ENCODE measurements at regions not wholly inside any gene's neighbourhood (a gene's known extent, or its start where the extent isn't known, plus 50 kb on each side); places are given as distances from the start of the nearest gene placed in this dataset.

DNA sequence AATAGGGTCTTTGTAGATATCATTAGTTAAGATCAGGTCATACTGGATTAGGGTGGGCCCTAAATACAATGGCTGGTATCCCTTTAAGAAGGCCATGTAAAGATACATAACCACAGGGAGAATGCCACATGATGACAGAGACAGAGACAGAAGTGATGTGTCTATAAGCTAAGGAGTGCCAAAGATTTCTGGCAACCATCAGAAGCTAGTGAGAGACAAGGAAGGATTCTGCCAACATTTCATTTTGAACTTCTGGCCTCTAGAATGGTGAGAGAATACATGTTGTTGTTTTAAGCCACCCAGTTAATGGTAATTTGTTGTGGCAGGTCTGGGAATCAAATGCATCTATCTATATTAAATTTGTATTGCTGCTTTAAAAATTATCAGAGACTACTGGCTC is 185.5 kb upstream of the CYRIA start:
- no peak for TF ChIP-seq CTCF (IDR thresholded peaks at IDR 0.05)
- no peak for ATAC-seq
- DNase-seq: no peak
- Histone ChIP-seq H3K4me1 (ENCODE audit: control insufficient read depth, insufficient read depth, low read length) (no peaks in the 10 kb centered on the region), H3K4me3 (ENCODE audit: low read length) (no peak overlapping the region), H3K9me3 (ENCODE audit: control insufficient read depth, insufficient read depth, low read length) (no peaks in the 10 kb centered on the region), H3K27ac (ENCODE audit: low read length) (no peak overlapping the region), H3K27me3 (ENCODE audit: control insufficient read depth, insufficient read depth, low read length) (no peaks in the 10 kb centered on the region), H3K36me3 (ENCODE audit: control insufficient read depth, insufficient read depth, low read length) (no peaks in the 10 kb centered on the region)
- Mint-ChIP-seq H3K27me3 (ENCODE audit: low read depth in 2 of 2) (no peaks in the 10 kb centered on the region), H3K4me1 (no peaks in the 10 kb centered on the region), H3K4me3 (no peak overlapping the region), H3K27ac (no peak overlapping the region), H3K36me3 (no peaks in the 10 kb centered on the region), H3K9me3 (no peaks in the 10 kb centered on the region)
- intact Hi-C loops (cut with micrococcal nuclease): no loop called here

DNA sequence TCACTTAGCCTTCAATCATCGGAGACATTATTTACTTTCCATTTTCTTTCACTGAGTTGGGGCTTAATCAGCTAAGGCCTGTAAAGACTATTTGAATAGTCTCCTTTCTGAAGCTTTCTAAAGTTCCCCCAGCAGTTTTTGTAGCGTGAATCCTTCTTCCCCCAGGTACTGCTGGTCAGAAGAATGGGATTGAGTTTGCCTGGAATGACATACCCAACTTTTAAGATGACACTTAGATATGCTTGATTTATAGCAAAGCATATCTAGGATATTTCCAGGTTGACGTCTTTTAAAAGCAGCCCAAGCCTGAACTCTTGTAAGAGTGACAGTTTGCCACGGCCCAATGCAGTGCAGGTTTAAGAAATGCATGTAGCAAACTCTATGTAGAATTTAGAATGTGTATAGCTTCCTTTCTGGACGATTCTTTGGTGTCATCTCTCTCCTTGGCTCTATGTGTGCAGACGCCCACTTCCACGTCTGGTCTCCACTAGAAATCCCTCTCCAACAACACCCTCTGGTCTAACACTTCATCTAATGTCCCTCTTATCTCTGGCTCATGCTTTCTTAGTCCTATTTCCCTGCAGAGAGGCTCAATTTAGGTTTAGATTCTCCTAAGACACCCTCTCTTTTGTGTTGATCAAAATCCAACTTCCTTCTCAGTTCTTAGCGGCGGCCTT is 175.0 kb upstream of the CYRIA start:
- no peak for TF ChIP-seq CTCF (IDR thresholded peaks at IDR 0.05)
- H3K27ac ChIP-seq (ENCODE audit: low read length): no peak overlapping the region
- Mint-ChIP-seq H3K4me3 (no peak overlapping the region), H3K36me3 (no peaks in the 10 kb centered on the region), H3K9me3 (no peaks in the 10 kb centered on the region), H3K4me1 (no peaks in the 10 kb centered on the region), H3K27me3 (ENCODE audit: low read depth in 2 of 2) (peaks cover 0 to 1% of the 10 kb centered on the region in 2 donors), H3K27ac (no peak overlapping the region)
- H3K36me3 ChIP-seq (ENCODE audit: control insufficient read depth, insufficient read depth, low read length): no peaks in the 10 kb centered on the region
- 85% methylated on average over 9 of the region's 9 CpGs for WGBS (ENCODE audit: insufficient coverage)
- H3K9me3 ChIP-seq (ENCODE audit: control insufficient read depth, insufficient read depth, low read length): no peaks in the 10 kb centered on the region
- DNase-seq (no peak), ATAC-seq (no peak)
- intact Hi-C loops (cut with micrococcal nuclease): no loop called here
- no peaks in the 10 kb centered on the region for H3K4me1 ChIP-seq (ENCODE audit: control insufficient read depth, insufficient read depth, low read length)
- no peaks in the 10 kb centered on the region for H3K27me3 ChIP-seq (ENCODE audit: control insufficient read depth, insufficient read depth, low read length)
- no peak overlapping the region for H3K4me3 ChIP-seq (ENCODE audit: low read length)

GRCh38 chr2:16832910-16833309 is 167.3 kb upstream of the CYRIA start:
- H3K36me3 ChIP-seq (ENCODE audit: control insufficient read depth, insufficient read depth, low read length): no peaks in the 10 kb centered on the region
- no peaks in the 10 kb centered on the region for H3K4me1 Mint-ChIP-seq
- H3K4me3 ChIP-seq (ENCODE audit: low read length): no peak overlapping the region
- H3K9me3 ChIP-seq (ENCODE audit: control insufficient read depth, insufficient read depth, low read length): no peaks in the 10 kb centered on the region
- peaks cover 0 to 6% of the 10 kb centered on the region in 2 donors for H3K27me3 Mint-ChIP-seq (ENCODE audit: low read depth in 2 of 2)
- H3K27ac Mint-ChIP-seq: no peak overlapping the region
- H3K4me1 ChIP-seq (ENCODE audit: control insufficient read depth, insufficient read depth, low read length): no peaks in the 10 kb centered on the region
- H3K27me3 ChIP-seq (ENCODE audit: control insufficient read depth, insufficient read depth, low read length): no peaks in the 10 kb centered on the region
- TF ChIP-seq CTCF (IDR thresholded peaks at IDR 0.05): no peak
- DNase-seq (no peak), ATAC-seq (no peak)
- no peak overlapping the region for H3K4me3 Mint-ChIP-seq
- H3K27ac ChIP-seq (ENCODE audit: low read length): no peak overlapping the region
- intact Hi-C loops (cut with micrococcal nuclease): no loop called here
- no peaks in the 10 kb centered on the region for H3K9me3 Mint-ChIP-seq
- no peaks in the 10 kb centered on the region for H3K36me3 Mint-ChIP-seq

- 34% methylated on average over 2 of the region's 3 CpGs for WGBS (ENCODE audit: insufficient coverage)
- Histone ChIP-seq H3K9me3 (ENCODE audit: control insufficient read depth, insufficient read depth, low read length) (no peaks in the 10 kb centered on the region), H3K4me3 (ENCODE audit: low read length) (no peak overlapping the region), H3K4me1 (ENCODE audit: control insufficient read depth, insufficient read depth, low read length) (no peaks in the 10 kb centered on the region), H3K27me3 (ENCODE audit: control insufficient read depth, insufficient read depth, low read length) (no peaks in the 10 kb centered on the region), H3K36me3 (ENCODE audit: control insufficient read depth, insufficient read depth, low read length) (no peaks in the 10 kb centered on the region), H3K27ac (ENCODE audit: low read length) (no peak overlapping the region)
- intact Hi-C loops (cut with micrococcal nuclease): no loop called here
- no peak overlapping the region for H3K27ac Mint-ChIP-seq
- ATAC-seq: no peak
- no peak overlapping the region for H3K4me3 Mint-ChIP-seq
- no peak for TF ChIP-seq CTCF (IDR thresholded peaks at IDR 0.05)
- H3K9me3 Mint-ChIP-seq: peaks cover 0 to 2% of the 10 kb centered on the region in 2 donors
- no peak for DNase-seq
- no peaks in the 10 kb centered on the region for H3K36me3 Mint-ChIP-seq
- H3K4me1 Mint-ChIP-seq: no peaks in the 10 kb centered on the region
- peaks cover 0 to 8% of the 10 kb centered on the region in 2 donors for H3K27me3 Mint-ChIP-seq (ENCODE audit: low read depth in 2 of 2)
Measured at GRCh38 chr2:16828828-16829160, 163.2 kb upstream of the CYRIA start.
